ENCODE measurements at regions not wholly inside any gene's neighbourhood (a gene's known extent, or its start where the extent isn't known, plus 50 kb on each side); places are given as distances from the start of the nearest gene placed in this dataset.
A peak's percentile ranks its signal among the peaks of the same experiment; 100 is the strongest.

- intact Hi-C loops (cut with DNase I; ENCODE audit: low total_unique reads): no loop called here
- TF ChIP-seq POLR2A (IDR thresholded peaks at IDR 0.05) (no peak), CTCF (IDR thresholded peaks at IDR 0.05) (no peak)
- Histone ChIP-seq H3K27me3 (no peaks in the 10 kb centered on the region), H3K9me3 (no peaks in the 10 kb centered on the region), H3K27ac (no peak overlapping the region), H3K36me3 (ENCODE audit: low read depth, missing control alignments) (no peaks in the 10 kb centered on the region), H3K4me3 (no peak overlapping the region), H3K4me1 (no peaks in the 10 kb centered on the region)
- no peak for DNase-seq
Measured at GRCh38 chr5:61931236-61931635, 374.8 kb upstream of the KIF2A start.

GRCh38 chr5:61933787-61934626 is 372.0 kb upstream of the KIF2A start:
- Histone ChIP-seq H3K4me3 (no peak overlapping the region), H3K36me3 (ENCODE audit: low read depth, missing control alignments) (no peaks in the 10 kb centered on the region), H3K27ac (no peak overlapping the region), H3K27me3 (no peaks in the 10 kb centered on the region), H3K4me1 (no peaks in the 10 kb centered on the region), H3K9me3 (no peaks in the 10 kb centered on the region)
- 52 to 57% methylated on average over 4 of the region's 4 CpGs for WGBS, 2 donors
- intact Hi-C loops (cut with DNase I; ENCODE audit: low total_unique reads): no loop called here
- TF ChIP-seq CTCF (IDR thresholded peaks at IDR 0.05) (peak; percentile 17 to 64 (median 58)), POLR2A (IDR thresholded peaks at IDR 0.05) (no peak)
- DNase-seq: peak; percentile 76

GRCh38 chr5:61941637-61942036 is 364.4 kb upstream of the KIF2A start:
- H3K36me3 ChIP-seq (ENCODE audit: low read depth, missing control alignments): no peaks in the 10 kb centered on the region
- H3K9me3 ChIP-seq: no peaks in the 10 kb centered on the region
- no peaks in the 10 kb centered on the region for H3K4me1 ChIP-seq
- no peak for DNase-seq
- TF ChIP-seq CTCF (IDR thresholded peaks at IDR 0.05) (no peak), POLR2A (IDR thresholded peaks at IDR 0.05) (no peak)
- intact Hi-C loops (cut with DNase I; ENCODE audit: low total_unique reads): no loop called here
- H3K27ac ChIP-seq: no peak overlapping the region
- H3K27me3 ChIP-seq: no peaks in the 10 kb centered on the region
- 0% methylated on average over 1 of the region's 1 CpG; no CpG with 5 or more reads in 1 of the 2 donors for WGBS, 2 donors
- no peak overlapping the region for H3K4me3 ChIP-seq

GRCh38 chr5:61942462-61943049 is 363.4 kb upstream of the KIF2A start:
- WGBS, 2 donors: 75 to 80% methylated on average over 2 of the region's 2 CpGs
- Histone ChIP-seq H3K9me3 (no peaks in the 10 kb centered on the region), H3K27ac (no peak overlapping the region), H3K4me1 (no peaks in the 10 kb centered on the region), H3K4me3 (no peak overlapping the region), H3K27me3 (no peaks in the 10 kb centered on the region), H3K36me3 (ENCODE audit: low read depth, missing control alignments) (no peaks in the 10 kb centered on the region)
- DNase-seq: no peak
- TF ChIP-seq CTCF (IDR thresholded peaks at IDR 0.05) (no peak), POLR2A (IDR thresholded peaks at IDR 0.05) (no peak)
- intact Hi-C loops (cut with DNase I; ENCODE audit: low total_unique reads): no loop called here

Data from testis (tissue), 2 donors.